ENCODE measurements at regions not wholly inside any gene's neighbourhood (a gene's known extent, or its start where the extent isn't known, plus 50 kb on each side); places are given as distances from the start of the nearest gene placed in this dataset.
"Not testable (repeated sequence)": the region's sequence is repeated elsewhere in the genome, so short reads cannot be mapped to it uniquely, and the experiment has no call there.

- not testable (repeated sequence) for TF ChIP-seq POLR2AphosphoS5 (IDR thresholded peaks at IDR 0.05; ENCODE audit: insufficient read depth, low read depth, low read length); CTCF (IDR thresholded peaks at IDR 0.05; ENCODE audit: extremely low read depth in 1 of 2, insufficient read depth in 1 of 2, low read depth in 1 of 2, low read length in 2 of 2); FOS (IDR thresholded peaks at IDR 0.05; ENCODE audit: borderline replicate concordance, insufficient read depth, low read length); EZH2 (IDR thresholded peaks at IDR 0.05; ENCODE audit: borderline replicate concordance, low read depth, low read length, severe bottlenecking)
- TF ChIP-seq, protein P1, sequence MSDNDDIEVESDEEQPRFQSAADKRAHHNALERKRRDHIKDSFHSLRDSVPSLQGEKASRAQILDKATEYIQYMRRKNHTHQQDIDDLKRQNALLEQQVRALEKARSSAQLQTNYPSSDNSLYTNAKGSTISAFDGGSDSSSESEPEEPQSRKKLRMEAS (IDR thresholded peaks at IDR 0.05; ENCODE audit: insufficient read depth, insufficient read length): not testable (repeated sequence)
These were observed 171.1 kb upstream of the CCNG1 start for GRCh38 chr5:163266249-163266648.

Data from endothelial cell of umbilical vein (primary cell).